PC-9 (cell line): ENCODE measurements at regions not wholly inside any gene's neighbourhood (a gene's known extent, or its start where the extent isn't known, plus 50 kb on each side); places are given as distances from the start of the nearest gene placed in this dataset.

Experiments
- BruUV-seq: library from RNA; stranded (reverse); fragments of 400-500 nt; replicated peaks from 2 replicates; lab custom pipeline; 2021; lab: Mats Ljungman, UMichigan
- CTCF ChIA-PET: fragments of 300-600 bp; sonication (Branson Sonifier 250); formaldehyde crosslinking; loops from one replicate; lab custom pipeline; 2022; ENCODE audit warnings: antibody characterized with exemption; lab: Charles Lee
- POLR2A ChIA-PET: fragments of 300-600 bp; sonication (Branson Sonifier 250); formaldehyde crosslinking; loops from one replicate; lab custom pipeline; 2022; ENCODE audit warnings: antibody characterized with exemption; ENCODE audit not compliant: unreplicated experiment; lab: Charles Lee
- DNase-seq, 2 experiments: peaks; one replicate each; pipeline versions ENCODE4 v3.0.0 to v3.0.0-alpha.2; 2015 to 2022; ENCODE audit warnings: mixed read lengths in 1 of 2
- H2AFZ ChIP-seq: fragments of 200-600 bp; sonication (generic); 2 replicates; pipeline ENCODE4 v1.8.1; 2017; ENCODE audit warnings: antibody characterized with exemption
- H3F3A ChIP-seq: fragments of 200-600 bp; sonication (generic); 2 replicates; pipeline ENCODE4 v1.8.1; 2017; ENCODE audit warnings: antibody characterized with exemption, mild to moderate bottlenecking, low read depth; ENCODE audit not compliant: insufficient read depth
- H3K27ac ChIP-seq: fragments of 200-600 bp; sonication (generic); 2 replicates; pipeline ENCODE4 v1.6.1; 2016; ENCODE audit warnings: mixed run types
- H3K27me3 ChIP-seq: fragments of 200-600 bp; sonication (generic); 2 replicates; pipeline ENCODE4 v1.6.1; 2016; ENCODE audit warnings: low read depth, mixed run types; ENCODE audit not compliant: insufficient read depth
- H3K36me3 ChIP-seq: fragments of 200-600 bp; sonication (generic); 2 replicates; pipeline ENCODE4 v1.6.1; 2016; ENCODE audit warnings: low read depth, mixed run types
- H3K4me1 ChIP-seq: fragments of 200-600 bp; sonication (generic); replicated peaks from 2 replicates; pipeline ENCODE4 v1.6.1; 2016; ENCODE audit warnings: mixed run types; ENCODE audit not compliant: insufficient read depth
- H3K4me2 ChIP-seq: fragments of 200-600 bp; sonication (generic); 2 replicates; pipeline ENCODE4 v1.6.1; 2017; ENCODE audit warnings: mixed run types
- H3K4me3 ChIP-seq: fragments of 200-600 bp; sonication (generic); 2 replicates; pipeline ENCODE4 v1.6.1; 2016; ENCODE audit warnings: mixed run types
- H3K79me2 ChIP-seq: fragments of 200-600 bp; sonication (generic); 2 replicates; pipeline ENCODE4 v1.6.1; 2017; ENCODE audit warnings: low read depth, mixed run types
- H3K9me2 ChIP-seq: fragments of 200-600 bp; sonication (generic); 2 replicates; pipeline ENCODE4 v1.8.1; 2017; ENCODE audit warnings: mild to moderate bottlenecking; ENCODE audit not compliant: insufficient read depth
- H3K9me3 ChIP-seq: fragments of 200-600 bp; sonication (generic); 2 replicates; pipeline ENCODE4 v1.8.1; 2016; ENCODE audit warnings: low read depth; ENCODE audit not compliant: insufficient read depth
- H4K20me1 ChIP-seq: fragments of 200-600 bp; sonication (generic); 2 replicates; pipeline ENCODE4 v1.8.1; 2017; ENCODE audit not compliant: insufficient read depth
- EZH2 ChIP-seq: fragments of 200-600 bp; sonication (generic); IDR thresholded peaks from 2 replicates; pipeline ENCODE4 v1.8.0; 2017; ENCODE audit warnings: antibody characterized with exemption, low read depth
- intact Hi-C: fragments of 100-400 bp; cut with micrococcal nuclease; formaldehyde crosslinking; loops from one replicate; pipeline ENCODE4 v1.10.0; 2022; ENCODE audit not compliant: unreplicated experiment
- TF ChIP-seq, protein P1 (sequence below): fragments of 200-600 bp; sonication (generic); conservative IDR thresholded peaks from 2 replicates; pipeline ENCODE4 v1.6.1; 2017; ENCODE audit warnings: mixed run types, antibody characterized with exemption, mild to moderate bottlenecking, moderate library complexity

DNA sequence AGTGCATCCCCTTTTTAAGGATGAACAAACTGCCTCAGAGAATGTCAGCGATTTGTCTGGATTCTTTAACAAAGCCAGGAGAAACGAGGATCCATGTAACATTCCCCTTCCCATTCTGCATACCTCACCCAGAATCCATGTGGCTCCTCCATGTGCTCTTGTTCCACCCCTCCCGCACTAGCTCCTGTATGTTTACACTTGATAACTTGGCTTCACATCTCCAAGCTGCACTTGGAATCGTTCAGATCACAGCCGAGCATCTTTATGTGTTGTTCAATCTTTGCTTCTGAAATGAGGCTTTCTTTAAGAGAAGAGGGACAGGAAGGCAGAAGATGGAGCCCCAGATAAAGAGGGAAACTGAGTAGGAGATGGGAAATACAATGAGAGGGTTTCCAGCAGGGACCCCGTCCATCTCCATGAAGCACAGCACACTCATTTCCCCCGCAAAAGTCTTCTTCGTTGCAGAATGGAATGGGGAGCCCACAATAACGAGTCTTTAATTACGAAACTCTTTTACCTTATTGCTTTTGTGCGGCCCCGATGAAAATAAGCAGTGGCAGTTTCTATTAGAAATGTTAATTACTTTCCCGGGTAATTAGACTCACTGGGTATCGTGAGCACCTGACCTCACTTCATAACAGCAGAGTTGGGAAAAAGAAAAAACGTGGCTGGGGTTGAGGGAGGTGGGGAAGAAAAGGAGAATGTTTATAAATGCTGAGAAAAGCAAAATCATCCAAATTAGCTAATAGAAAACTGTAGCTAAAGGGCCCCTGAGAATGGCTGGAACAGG is 96.8 kb upstream of the ISX start:
- no peaks in the 10 kb centered on the region for H4K20me1 ChIP-seq
- no peak overlapping the region for H2AFZ ChIP-seq
- no peaks in the 10 kb centered on the region for H3K4me1 ChIP-seq
- TF ChIP-seq, protein P1, sequence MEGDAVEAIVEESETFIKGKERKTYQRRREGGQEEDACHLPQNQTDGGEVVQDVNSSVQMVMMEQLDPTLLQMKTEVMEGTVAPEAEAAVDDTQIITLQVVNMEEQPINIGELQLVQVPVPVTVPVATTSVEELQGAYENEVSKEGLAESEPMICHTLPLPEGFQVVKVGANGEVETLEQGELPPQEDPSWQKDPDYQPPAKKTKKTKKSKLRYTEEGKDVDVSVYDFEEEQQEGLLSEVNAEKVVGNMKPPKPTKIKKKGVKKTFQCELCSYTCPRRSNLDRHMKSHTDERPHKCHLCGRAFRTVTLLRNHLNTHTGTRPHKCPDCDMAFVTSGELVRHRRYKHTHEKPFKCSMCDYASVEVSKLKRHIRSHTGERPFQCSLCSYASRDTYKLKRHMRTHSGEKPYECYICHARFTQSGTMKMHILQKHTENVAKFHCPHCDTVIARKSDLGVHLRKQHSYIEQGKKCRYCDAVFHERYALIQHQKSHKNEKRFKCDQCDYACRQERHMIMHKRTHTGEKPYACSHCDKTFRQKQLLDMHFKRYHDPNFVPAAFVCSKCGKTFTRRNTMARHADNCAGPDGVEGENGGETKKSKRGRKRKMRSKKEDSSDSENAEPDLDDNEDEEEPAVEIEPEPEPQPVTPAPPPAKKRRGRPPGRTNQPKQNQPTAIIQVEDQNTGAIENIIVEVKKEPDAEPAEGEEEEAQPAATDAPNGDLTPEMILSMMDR = no peak
- no peak for TF ChIP-seq EZH2
- intact Hi-C loops = no loop called here
- CTCF ChIA-PET = no interaction called here
- no peaks in the 10 kb centered on the region for H3K9me3 ChIP-seq
- H3K4me2 ChIP-seq = no peak overlapping the region
- H3K4me3 ChIP-seq = no peak overlapping the region
- no peaks in the 10 kb centered on the region for H3K9me2 ChIP-seq
- no peak for DNase-seq
- BruUV-seq = no TSS peak
- peaks cover 59% of the 10 kb centered on the region for H3K27me3 ChIP-seq
- no peak overlapping the region for H3K27ac ChIP-seq
- H3F3A ChIP-seq = no peaks in the 10 kb centered on the region
- H3K79me2 ChIP-seq = no peaks in the 10 kb centered on the region
- H3K36me3 ChIP-seq = no peaks in the 10 kb centered on the region
- POLR2A ChIA-PET = no interaction called here

DNA sequence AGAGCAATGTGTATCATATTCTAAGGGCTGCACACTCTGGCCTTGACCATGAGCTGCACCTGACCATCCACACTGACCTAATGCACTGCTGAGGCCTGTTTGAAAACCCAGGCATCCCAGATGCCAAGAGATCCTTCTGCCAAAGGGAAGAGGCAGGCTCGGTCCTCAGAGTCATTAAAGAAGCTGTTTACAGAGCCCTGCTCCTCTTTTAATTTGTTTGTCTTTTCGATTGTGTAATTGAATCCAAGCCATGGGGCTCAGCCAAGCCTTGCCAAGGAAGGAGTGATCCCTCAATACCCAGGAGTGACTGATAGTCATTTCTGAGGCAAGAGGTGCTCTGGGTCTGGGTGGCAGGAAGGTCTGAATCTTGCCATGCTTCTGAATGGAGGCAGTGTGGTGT is 94.5 kb upstream of the ISX start:
- no TSS peak for BruUV-seq

DNA sequence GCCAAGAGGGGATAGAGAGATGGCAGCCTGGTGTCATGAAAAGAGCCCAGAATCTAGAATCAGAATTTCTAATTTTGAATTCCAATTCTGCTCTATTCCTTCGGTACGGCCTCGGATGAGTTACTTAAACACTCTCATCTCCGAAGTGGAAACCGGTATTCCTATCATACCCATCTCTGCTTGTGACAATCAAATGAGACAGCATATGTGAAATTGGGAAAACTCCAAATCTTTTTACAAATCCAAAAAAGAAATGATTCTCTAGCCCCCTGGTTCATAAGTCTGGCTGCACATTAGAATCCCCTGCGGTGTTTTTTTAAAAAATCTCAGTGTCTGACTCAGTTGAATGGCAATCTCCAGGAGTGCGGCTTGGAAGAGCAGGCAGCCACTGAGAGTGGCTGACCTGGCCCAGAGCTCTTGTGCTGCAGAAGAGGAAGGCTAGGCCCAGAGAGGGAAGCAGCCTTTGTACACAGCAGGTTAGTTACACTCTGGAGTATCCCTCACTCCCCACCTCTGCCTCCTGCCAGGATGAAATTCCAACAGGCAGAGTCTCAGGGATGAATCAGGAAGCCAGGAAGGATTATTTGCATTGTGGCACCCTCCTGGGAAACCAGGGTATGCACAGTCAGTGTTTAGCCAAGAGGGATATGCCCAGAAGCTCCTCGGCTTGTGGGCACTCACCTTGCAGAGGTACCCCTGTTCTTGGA is 93.6 kb upstream of the ISX start:
- CTCF ChIA-PET = no interaction called here
- no peak for DNase-seq
- intact Hi-C loops = no loop called here

More for the DNA sequence above, 94.5 kb upstream of the ISX start:
- no peak for DNase-seq
- H3K9me2 ChIP-seq = no peaks in the 10 kb centered on the region
- H3K9me3 ChIP-seq = no peaks in the 10 kb centered on the region
- ChIA-PET CTCF (no interaction called here), POLR2A (no interaction called here)
- H3K4me2 ChIP-seq = no peak overlapping the region
- H3K79me2 ChIP-seq = no peaks in the 10 kb centered on the region
- no peaks in the 10 kb centered on the region for H3K4me1 ChIP-seq
- no peaks in the 10 kb centered on the region for H3K36me3 ChIP-seq
- no peak overlapping the region for H3K4me3 ChIP-seq
- intact Hi-C loops = no loop called here
- H2AFZ ChIP-seq = no peak overlapping the region
- H3F3A ChIP-seq = no peaks in the 10 kb centered on the region
- no peak for TF ChIP-seq EZH2
- TF ChIP-seq, protein P1 = no peak
- H3K27me3 ChIP-seq = peaks cover 62% of the 10 kb centered on the region
- H3K27ac ChIP-seq = no peak overlapping the region
- no peaks in the 10 kb centered on the region for H4K20me1 ChIP-seq

More for the DNA sequence above, 93.6 kb upstream of the ISX start:
- BruUV-seq = no TSS peak
- TF ChIP-seq, protein P1 = no peak
- TF ChIP-seq EZH2 = no peak
- Histone ChIP-seq H3K36me3 (no peaks in the 10 kb centered on the region), H3F3A (no peaks in the 10 kb centered on the region), H3K4me3 (no peak overlapping the region), H3K4me2 (no peak overlapping the region), H3K4me1 (no peaks in the 10 kb centered on the region), H3K79me2 (no peaks in the 10 kb centered on the region), H3K27me3 (peaks cover 62% of the 10 kb centered on the region), H3K9me2 (no peaks in the 10 kb centered on the region), H2AFZ (no peak overlapping the region), H3K27ac (no peak overlapping the region), H3K9me3 (no peaks in the 10 kb centered on the region), H4K20me1 (no peaks in the 10 kb centered on the region)
- POLR2A ChIA-PET = no interaction called here
